Neural progenitor cell (in vitro differentiated cells): ENCODE measurements at regions not wholly inside any gene's neighbourhood (a gene's known extent, or its start where the extent isn't known, plus 50 kb on each side); places are given as distances from the start of the nearest gene placed in this dataset.

ENCODE experiments used
- DNase-seq: peaks from one replicate; pipeline ENCODE4 v3.0.0-alpha.2; 2016; ENCODE audit warnings: low spot score
- H2AFZ ChIP-seq: fragments of 200-600 bp; sonication (generic); replicated peaks from 2 replicates; pipeline ENCODE4 v1.6.1; 2016; ENCODE audit warnings: antibody characterized with exemption
- H3F3A ChIP-seq: fragments of 200-600 bp; sonication (generic); 2 replicates; pipeline ENCODE4 v1.6.1; 2016; ENCODE audit warnings: antibody characterized with exemption, low read depth
- H3K27ac ChIP-seq: fragments of 200-600 bp; sonication (generic); 2 replicates; pipeline ENCODE4 v1.5.1; 2016; ENCODE audit warnings: mild to moderate bottlenecking
- H3K27me3 ChIP-seq: fragments of 200-600 bp; sonication (generic); 2 replicates; pipeline ENCODE4 v1.6.1; 2016; ENCODE audit warnings: mild to moderate bottlenecking, moderate library complexity
- H3K36me3 ChIP-seq: fragments of 200-600 bp; sonication (generic); 2 replicates; pipeline ENCODE4 v1.5.1; 2016
- H3K4me1 ChIP-seq: fragments of 200-600 bp; sonication (generic); 2 replicates; pipeline ENCODE4 v1.6.1; 2016; ENCODE audit warnings: mixed run types
- H3K4me2 ChIP-seq: fragments of 200-600 bp; sonication (generic); 2 replicates; pipeline ENCODE4 v1.6.1; 2016
- H3K4me3 ChIP-seq: fragments of 200-600 bp; sonication (generic); 2 replicates; pipeline ENCODE4 v1.5.1; 2016
- H3K79me2 ChIP-seq: fragments of 200-600 bp; sonication (generic); 2 replicates; pipeline ENCODE4 v1.6.1; 2016; ENCODE audit warnings: low read depth
- H3K9ac ChIP-seq: fragments of 200-600 bp; sonication (generic); 2 replicates; pipeline ENCODE4 v1.6.1; 2016
- H3K9me3 ChIP-seq: fragments of 200-600 bp; sonication (generic); 2 replicates; pipeline ENCODE4 v1.5.1; 2016; ENCODE audit warnings: low read depth
- H4K20me1 ChIP-seq: fragments of 200-600 bp; sonication (generic); 2 replicates; pipeline ENCODE4 v1.6.1; 2016; ENCODE audit warnings: low read depth
- H3K27ac Mint-ChIP-seq: 3 replicates; pipeline ENCODE4 v1.8.0; 2021; ENCODE audit warnings: mixed read lengths
- H3K27me3 Mint-ChIP-seq: 2 replicates; pipeline ENCODE4 v1.8.0; 2022; ENCODE audit warnings: low read depth, mild to moderate bottlenecking, inconsistent platforms, moderate library complexity, mixed read lengths; ENCODE audit not compliant: insufficient read depth
- H3K36me3 Mint-ChIP-seq: 3 replicates; pipeline ENCODE4 v1.8.0; 2021; ENCODE audit warnings: mixed read lengths
- H3K4me1 Mint-ChIP-seq: 3 replicates; pipeline ENCODE4 v1.8.0; 2021; ENCODE audit warnings: mixed read lengths
- H3K4me3 Mint-ChIP-seq: 3 replicates; pipeline ENCODE4 v1.8.0; 2021; ENCODE audit warnings: mild to moderate bottlenecking, moderate library complexity, mixed read lengths
- H3K9me3 Mint-ChIP-seq: 3 replicates; pipeline ENCODE4 v1.8.0; 2020; ENCODE audit warnings: mixed read lengths
- CTCF ChIP-seq: fragments of 200-600 bp; sonication (generic); IDR thresholded peaks from 2 replicates; pipeline ENCODE4 v1.5.1; 2017; ENCODE audit warnings: antibody characterized with exemption, mild to moderate bottlenecking
- EZH2 ChIP-seq: fragments of 200-600 bp; sonication (generic); IDR thresholded peaks from 2 replicates; pipeline ENCODE4 v1.6.1; 2017; ENCODE audit warnings: antibody characterized with exemption, mild to moderate bottlenecking, moderate library complexity
- EZH2phosphoT487 ChIP-seq: fragments of 200-600 bp; sonication (generic); IDR thresholded peaks from 2 replicates; pipeline ENCODE4 v1.6.1; 2017; ENCODE audit warnings: antibody characterized with exemption

DNA sequence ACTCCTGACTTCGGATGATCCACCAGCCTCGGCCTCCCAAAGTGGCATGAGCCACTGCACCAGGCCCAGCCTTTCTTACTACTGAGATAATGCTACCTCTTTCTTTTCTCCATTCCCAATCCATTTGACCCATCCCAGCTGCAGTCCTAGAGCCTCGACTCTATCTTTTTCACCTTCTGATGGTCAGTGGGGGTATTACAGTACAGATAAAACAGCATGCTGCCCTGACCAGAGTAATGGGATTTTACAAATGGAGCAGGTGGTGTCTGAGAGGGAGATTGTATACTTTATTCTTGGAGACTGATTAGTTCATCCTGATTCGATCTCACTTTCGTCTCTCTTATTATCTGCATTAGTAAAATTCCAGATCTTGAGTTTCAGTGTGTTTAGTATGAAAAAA, 238.6 kb upstream of the TNP1 start:
- no peak overlapping the region for H2AFZ ChIP-seq
- no peak for DNase-seq

DNA sequence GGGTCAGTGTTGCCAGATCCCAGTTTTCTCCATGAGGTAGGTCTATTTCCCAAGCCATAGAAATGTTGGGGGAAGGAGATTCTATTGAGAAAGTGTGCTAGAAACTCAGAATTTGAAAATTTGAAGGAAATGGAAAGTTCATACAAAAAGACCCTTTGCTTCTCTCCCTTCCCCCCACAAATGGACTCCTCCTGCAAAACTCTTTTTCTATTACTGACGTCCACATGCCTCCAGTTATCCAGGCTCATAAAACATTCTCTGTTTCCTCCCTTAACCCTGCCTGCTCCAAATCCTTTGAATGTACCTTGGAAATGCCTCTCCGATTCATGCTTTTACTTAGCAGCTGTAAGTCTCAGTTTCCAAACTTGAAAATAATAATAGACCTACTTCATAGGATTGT, 237.5 kb upstream of the TNP1 start:
- no peaks in the 10 kb centered on the region for H3K4me1 Mint-ChIP-seq
- TF ChIP-seq EZH2 (no peak), EZH2phosphoT487 (no peak), CTCF (no peak)
- Histone ChIP-seq H2AFZ (no peak overlapping the region), H3K27me3 (no peaks in the 10 kb centered on the region), H4K20me1 (no peaks in the 10 kb centered on the region), H3F3A (no peaks in the 10 kb centered on the region), H3K27ac (no peak overlapping the region), H3K4me2 (no peak overlapping the region), H3K36me3 (no peaks in the 10 kb centered on the region), H3K4me1 (no peaks in the 10 kb centered on the region), H3K9me3 (no peaks in the 10 kb centered on the region), H3K9ac (no peak overlapping the region), H3K4me3 (no peak overlapping the region), H3K79me2 (no peaks in the 10 kb centered on the region)
- H3K27ac Mint-ChIP-seq, result no peak overlapping the region
- H3K36me3 Mint-ChIP-seq, result no peaks in the 10 kb centered on the region
- no peak for DNase-seq
- H3K27me3 Mint-ChIP-seq, result peaks cover 4% of the 10 kb centered on the region
- H3K4me3 Mint-ChIP-seq, result no peak overlapping the region
- H3K9me3 Mint-ChIP-seq, result peaks cover 6% of the 10 kb centered on the region

More for the DNA sequence above, 238.6 kb upstream of the TNP1 start:
- peaks cover 3% of the 10 kb centered on the region for H3K4me1 Mint-ChIP-seq
- Histone ChIP-seq H4K20me1 (no peaks in the 10 kb centered on the region), H3F3A (no peaks in the 10 kb centered on the region), H3K4me1 (peaks cover 6% of the 10 kb centered on the region), H3K27ac (no peak overlapping the region), H3K36me3 (no peaks in the 10 kb centered on the region), H3K4me2 (no peak overlapping the region), H3K27me3 (no peaks in the 10 kb centered on the region), H3K79me2 (no peaks in the 10 kb centered on the region), H3K4me3 (no peak overlapping the region), H3K9ac (no peak overlapping the region), H3K9me3 (no peaks in the 10 kb centered on the region)
- peaks cover 6% of the 10 kb centered on the region for H3K9me3 Mint-ChIP-seq
- H3K4me3 Mint-ChIP-seq, result no peak overlapping the region
- TF ChIP-seq EZH2phosphoT487 (no peak), EZH2 (no peak), CTCF (no peak)
- H3K27ac Mint-ChIP-seq, result no peak overlapping the region
- H3K27me3 Mint-ChIP-seq, result peaks cover 4% of the 10 kb centered on the region
- H3K36me3 Mint-ChIP-seq, result no peaks in the 10 kb centered on the region

DNA sequence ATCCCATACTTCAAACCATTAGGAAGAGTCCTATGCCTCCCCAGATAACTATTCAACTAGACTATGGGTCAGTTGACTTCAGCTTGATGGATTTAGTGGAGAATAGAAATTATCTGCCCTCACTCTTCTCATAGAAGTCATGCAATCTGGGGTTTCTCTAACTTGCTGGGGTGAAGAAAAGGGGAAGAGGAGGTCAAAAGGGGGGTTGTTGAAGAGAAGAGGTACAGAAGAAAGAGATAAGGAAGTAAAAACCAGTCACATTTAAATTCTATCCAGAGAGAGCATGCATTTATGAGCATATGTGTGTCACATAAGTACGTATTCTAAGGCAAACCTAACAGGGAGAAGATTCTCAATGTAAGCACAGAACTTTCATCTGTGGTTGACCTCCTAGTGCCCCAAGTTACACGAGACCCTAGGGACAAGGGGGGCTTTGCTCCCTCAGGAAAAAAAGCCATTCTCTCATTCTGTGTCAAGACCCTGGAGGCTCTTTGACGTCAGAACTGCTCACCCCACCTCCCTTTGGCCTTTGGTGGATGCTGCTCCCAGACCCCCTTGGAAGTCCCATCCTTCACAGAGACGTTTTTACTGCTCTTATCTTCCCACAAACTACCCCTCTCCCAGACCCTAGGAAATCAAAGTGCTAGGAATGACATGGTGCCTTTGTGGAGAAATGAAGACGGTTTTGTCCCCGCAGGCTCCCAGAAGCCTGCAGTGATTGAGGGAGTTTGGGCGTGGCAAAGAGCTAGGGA, 236.8 kb upstream of the TNP1 start:
- H3K9ac ChIP-seq, result no peak overlapping the region
- no peaks in the 10 kb centered on the region for H3K27me3 ChIP-seq
- no peak overlapping the region for H2AFZ ChIP-seq
- H4K20me1 ChIP-seq, result no peaks in the 10 kb centered on the region
- Mint-ChIP-seq H3K27me3 (peaks cover 4% of the 10 kb centered on the region), H3K36me3 (no peaks in the 10 kb centered on the region), H3K27ac (no peak overlapping the region), H3K9me3 (peaks cover 6% of the 10 kb centered on the region), H3K4me3 (no peak overlapping the region), H3K4me1 (no peaks in the 10 kb centered on the region)
- H3K4me2 ChIP-seq, result no peak overlapping the region
- no peak for DNase-seq
- no peaks in the 10 kb centered on the region for H3K79me2 ChIP-seq
- H3K9me3 ChIP-seq, result no peaks in the 10 kb centered on the region
- no peaks in the 10 kb centered on the region for H3F3A ChIP-seq
- no peaks in the 10 kb centered on the region for H3K4me1 ChIP-seq
- no peak overlapping the region for H3K4me3 ChIP-seq
- TF ChIP-seq EZH2phosphoT487 (no peak), CTCF (no peak), EZH2 (no peak)
- H3K27ac ChIP-seq, result no peak overlapping the region
- H3K36me3 ChIP-seq, result no peaks in the 10 kb centered on the region
